ENCODE measurements at regions not wholly inside any gene's neighbourhood (a gene's known extent, or its start where the extent isn't known, plus 50 kb on each side); places are given as distances from the start of the nearest gene placed in this dataset.
A peak's percentile ranks its signal among the peaks of the same experiment; 100 is the strongest.

- peak; percentile 77 for DNase-seq (ENCODE audit: low read depth)
These were observed 790.8 kb downstream of the BRINP1 start for GRCh38 chr9:118578467-118578866.

GRCh38 chr9:118583414-118583813 lies 785.8 kb downstream of the BRINP1 start:
- no peak for DNase-seq (ENCODE audit: low read depth)

- no peak for DNase-seq (ENCODE audit: low read depth)
These were observed 782.3 kb downstream of the BRINP1 start for GRCh38 chr9:118586978-118587377.

- DNase-seq (ENCODE audit: low read depth) = no peak
These were observed 774.8 kb downstream of the BRINP1 start for GRCh38 chr9:118594428-118594827.

- DNase-seq (ENCODE audit: low read depth) = peak; percentile 74
These were observed 773.4 kb downstream of the BRINP1 start for GRCh38 chr9:118595719-118596305.

- DNase-seq (ENCODE audit: low read depth) = no peak
These were observed 772.7 kb downstream of the BRINP1 start for GRCh38 chr9:118596374-118597015.

- no peak for DNase-seq (ENCODE audit: low read depth)
These were observed 762.6 kb downstream of the BRINP1 start for GRCh38 chr9:118606668-118607067.

GRCh38 chr9:118609355-118610044 lies 759.7 kb downstream of the BRINP1 start:
- peak; percentile 90 for DNase-seq (ENCODE audit: low read depth)

GRCh38 chr9:118612201-118612600 lies 757.0 kb downstream of the BRINP1 start:
- no peak for DNase-seq (ENCODE audit: low read depth)

- no peak for DNase-seq (ENCODE audit: low read depth)
These were observed 755.2 kb downstream of the BRINP1 start for GRCh38 chr9:118613996-118614395.

GRCh38 chr9:118618084-118618483 lies 751.2 kb downstream of the BRINP1 start:
- DNase-seq (ENCODE audit: low read depth) = peak; percentile 37

GRCh38 chr9:118618849-118619248 lies 750.4 kb downstream of the BRINP1 start:
- no peak for DNase-seq (ENCODE audit: low read depth)

- DNase-seq (ENCODE audit: low read depth) = no peak
These were observed 744.6 kb downstream of the BRINP1 start for GRCh38 chr9:118624608-118625007.

- DNase-seq (ENCODE audit: low read depth) = peak; percentile 86
These were observed 739.2 kb downstream of the BRINP1 start for GRCh38 chr9:118630079-118630478.

GRCh38 chr9:118630931-118631595 lies 738.2 kb downstream of the BRINP1 start:
- DNase-seq (ENCODE audit: low read depth) = peak; percentile 50

GRCh38 chr9:118631956-118632355 lies 737.3 kb downstream of the BRINP1 start:
- no peak for DNase-seq (ENCODE audit: low read depth)

GRCh38 chr9:118635416-118635815 lies 733.8 kb downstream of the BRINP1 start:
- no peak for DNase-seq (ENCODE audit: low read depth)

GRCh38 chr9:118637681-118638080 lies 731.6 kb downstream of the BRINP1 start:
- no peak for DNase-seq (ENCODE audit: low read depth)

GRCh38 chr9:118640836-118641560 lies 728.2 kb downstream of the BRINP1 start:
- DNase-seq (ENCODE audit: low read depth) = peak; percentile 80

- DNase-seq (ENCODE audit: low read depth) = peak; percentile 86
These were observed 726.1 kb downstream of the BRINP1 start for GRCh38 chr9:118643118-118643517.

GRCh38 chr9:118644066-118644465 lies 725.2 kb downstream of the BRINP1 start:
- DNase-seq (ENCODE audit: low read depth) = peak; percentile 49

GRCh38 chr9:118647331-118647730 lies 721.9 kb downstream of the BRINP1 start:
- DNase-seq (ENCODE audit: low read depth) = no peak

Measured in amniotic epithelial cell (primary cell).